PC-3 (cell line): ENCODE measurements at regions not wholly inside any gene's neighbourhood (a gene's known extent, or its start where the extent isn't known, plus 50 kb on each side); places are given as distances from the start of the nearest gene placed in this dataset.

Source experiments
- CTCF ChIP-seq: fragments of 300-600 bp; sonication (generic); conservative IDR thresholded peaks from 2 replicates; pipeline ENCODE4 v1.5.1; 2017; ENCODE audit warnings: antibody characterized with exemption, low read depth, mild to moderate bottlenecking, low read length
- EZH2 ChIP-seq: fragments of 300-600 bp; sonication (generic); IDR thresholded peaks from one replicate; pipeline ENCODE4 v1.6.1; 2017; ENCODE audit warnings: antibody characterized with exemption, mild to moderate bottlenecking, low read length; ENCODE audit not compliant: unreplicated experiment
- EZH2phosphoT487 ChIP-seq: fragments of 300-600 bp; sonication (generic); IDR thresholded peaks from 2 replicates; pipeline ENCODE4 v1.6.1; 2018; ENCODE audit warnings: mild to moderate bottlenecking, antibody characterized with exemption, low read length, borderline replicate concordance

- no peak for TF ChIP-seq CTCF
- no peak for TF ChIP-seq EZH2phosphoT487
- no peak for TF ChIP-seq EZH2
Observed at GRCh38 chr14:66011855-66012254, 474.3 kb upstream of the CCDC196 start.
